A549 (cell line): ENCODE measurements at regions not wholly inside any gene's neighbourhood (a gene's known extent, or its start where the extent isn't known, plus 50 kb on each side); places are given as distances from the start of the nearest gene placed in this dataset.

Experiments
- ATAC-seq, 2 experiments: fragments of 200-7000 bp in 1 of 2; fragments of >200 bp in 1 of 2; cut with Nextera tagmentation in 1 of 2; cut with Tn5 transposase in 1 of 2; 3 replicates each; pipeline versions ENCODE4 v1.8.0 to v1.9.1; 2018 to 2020; ENCODE audit warnings: mild to moderate bottlenecking in 1 of 2, moderate library complexity in 1 of 2
- CTCF ChIA-PET: fragments of 300-600 bp; sonication (Branson Sonifier 250); formaldehyde crosslinking; extraction: SDS; loops from one replicate; lab custom pipeline; 2021; ENCODE audit warnings: antibody characterized with exemption, inconsistent platforms; lab: Yijun Ruan, JAX
- POLR2A ChIA-PET: fragments of 350-600 bp; formaldehyde crosslinking; extraction: SDS; loops from one replicate; lab custom pipeline; 2021; ENCODE audit warnings: antibody characterized with exemption, inconsistent platforms; lab: Yijun Ruan, JAX
- DNase-seq, 2 experiments: peaks; one replicate each; pipeline versions ENCODE4 v3.0.0 to v3.0.0-alpha.2; 2011 to 2016; ENCODE audit warnings: low read depth in 1 of 2, low spot score in 1 of 2
- FAIRE-seq: peaks from 2 replicates; lab custom pipeline; 2011; peaks lifted over from hg19 to GRCh38; lab: Jason Lieb, UNC
- H3K27ac ChIP-seq, 2 experiments: fragments of >200 bp; sonication (Bioruptor Twin); formaldehyde crosslinking; 3 replicates each; pipeline ENCODE4 v1.5.1; 2016 to 2017
- H3K4me1 ChIP-seq: fragments of >200 bp; sonication (Bioruptor Twin); formaldehyde crosslinking; 3 replicates; pipeline ENCODE4 v1.6.1; 2016
- H3K4me2 ChIP-seq: fragments of >200 bp; sonication (Bioruptor Twin); formaldehyde crosslinking; 3 replicates; pipeline ENCODE4 v1.6.1; 2016
- H3K4me3 ChIP-seq: fragments of >200 bp; sonication (Bioruptor Twin); formaldehyde crosslinking; 3 replicates; pipeline ENCODE4 v1.5.1; 2016
- H3K9me3 ChIP-seq: fragments of >200 bp; sonication (Bioruptor Twin); formaldehyde crosslinking; 3 replicates; pipeline ENCODE4 v1.6.1; 2016
- ATOH8 ChIP-seq: fragments of 250-450 bp; sonication (Bioruptor Pico); IDR thresholded peaks from 2 replicates; pipeline ENCODE4 v1.5.0; 2020; ENCODE audit warnings: low read depth, mild to moderate bottlenecking, moderate library complexity
- BCL3 ChIP-seq: fragments of >200 bp; sonication (Bioruptor Twin); formaldehyde crosslinking; IDR thresholded peaks from 3 replicates; pipeline ENCODE4 v1.6.1; 2016
- CBX2 ChIP-seq: fragments of 200-600 bp; sonication (generic); IDR thresholded peaks from 2 replicates; pipeline ENCODE4 v1.6.1; 2016; ENCODE audit warnings: low read depth, mild to moderate bottlenecking, borderline replicate concordance
- CEBPB ChIP-seq, 2 experiments: fragments of >200 bp in 1 of 2; sonication (Bioruptor Twin) in 1 of 2; formaldehyde crosslinking in 1 of 2; IDR thresholded peaks; 2 replicates each; pipeline ENCODE4 v1.6.1; 2012 to 2016
- CHD2 ChIP-seq: fragments of 150-350 bp; IDR thresholded peaks from 2 replicates; pipeline ENCODE4 v1.6.1; 2014; ENCODE audit warnings: low read length; ENCODE audit not compliant: partially characterized antibody
- CHD4 ChIP-seq: fragments of 200-600 bp; sonication (generic); IDR thresholded peaks from 2 replicates; pipeline ENCODE4 v1.6.1; 2016; ENCODE audit warnings: antibody characterized with exemption, mild to moderate bottlenecking, borderline replicate concordance
- CTCF ChIP-seq: fragments of >200 bp; sonication (Bioruptor Twin); formaldehyde crosslinking; IDR thresholded peaks from 3 replicates; pipeline ENCODE4 v1.5.1; 2016
- E2F6 ChIP-seq: IDR thresholded peaks from 2 replicates; pipeline ENCODE4 v1.6.1; 2012; ENCODE audit warnings: low read depth, borderline replicate concordance
- HDAC2 ChIP-seq: fragments of 200-600 bp; sonication (generic); IDR thresholded peaks from 2 replicates; pipeline ENCODE4 v1.6.1; 2016
- HMGXB4 ChIP-seq: fragments of 250-450 bp; sonication (Bioruptor Pico); IDR thresholded peaks from 2 replicates; pipeline ENCODE4 v1.5.0; 2021; ENCODE audit warnings: mild to moderate bottlenecking, moderate library complexity, borderline replicate concordance
- KDM5A ChIP-seq: fragments of 200-600 bp; sonication (generic); IDR thresholded peaks from 2 replicates; pipeline ENCODE4 v1.6.1; 2016; ENCODE audit warnings: antibody characterized with exemption, mild to moderate bottlenecking
- MAX ChIP-seq: IDR thresholded peaks from 2 replicates; pipeline ENCODE4 v1.6.1; 2012
- MYC ChIP-seq: IDR thresholded peaks from 2 replicates; pipeline ENCODE4 v1.6.1; 2012; ENCODE audit warnings: mild to moderate bottlenecking, inconsistent platforms, low read length, improper control_type of control experiment, borderline replicate concordance
- NFE2L2 ChIP-seq: fragments of 150-350 bp; conservative IDR thresholded peaks from 2 replicates; pipeline ENCODE4 v1.6.1; 2014; ENCODE audit warnings: low read length
- NPAS2 ChIP-seq: fragments of 250-450 bp; sonication (Bioruptor Pico); IDR thresholded peaks from 2 replicates; pipeline ENCODE4 v1.8.0; 2022; ENCODE audit warnings: mild to moderate bottlenecking, moderate library complexity, borderline replicate concordance
- PBX3 ChIP-seq: IDR thresholded peaks from 2 replicates; pipeline ENCODE4 v1.6.1; 2012
- PHF8 ChIP-seq: fragments of 200-600 bp; sonication (generic); IDR thresholded peaks from 2 replicates; pipeline ENCODE4 v1.6.1; 2016; ENCODE audit warnings: low read depth, mild to moderate bottlenecking, antibody characterized with exemption, moderate library complexity, borderline replicate concordance
- POLR2AphosphoS2 ChIP-seq: conservative IDR thresholded peaks from 2 replicates; pipeline ENCODE4 v1.6.1; 2012; ENCODE audit warnings: low read length, improper control_type of control experiment, inconsistent platforms
- RAD21 ChIP-seq, 2 experiments: fragments of >200 bp in 1 of 2; sonication (Bioruptor Twin) in 1 of 2; formaldehyde crosslinking in 1 of 2; IDR thresholded peaks in 1 of 2; conservative IDR thresholded peaks in 1 of 2; 2 replicates in 1 of 2; 3 replicates in 1 of 2; pipeline ENCODE4 v1.6.1; 2012 to 2018; ENCODE audit warnings: inconsistent platforms in 1 of 2
- SMC3 ChIP-seq: fragments of >200 bp; sonication (Bioruptor Twin); formaldehyde crosslinking; IDR thresholded peaks from 3 replicates; pipeline ENCODE4 v1.6.1; 2018; ENCODE audit warnings: inconsistent platforms
- TFCP2L1 ChIP-seq: fragments of 250-450 bp; sonication (Bioruptor Pico); IDR thresholded peaks from 2 replicates; pipeline ENCODE4 v1.5.0; 2021; ENCODE audit warnings: mild to moderate bottlenecking
- WGBS: methylation state at CpG from one replicate; pipeline ENCODE4 v1.1.6; 2017; ENCODE audit errors: missing lambda C conversion rate; 5-methylcytosine and 5-hydroxymethylcytosine counted together

- ChIA-PET CTCF (interaction anchor here (0.5 kb wide), 1 partner anchor 125 kb away, joined by 4 read pairs; no protein-coding TSS in a partner anchor), POLR2A (no interaction called here)
- H3K9me3 ChIP-seq = no peaks in the 10 kb centered on the region
- no peak overlapping the region for H3K27ac ChIP-seq
- TF ChIP-seq CTCF = no peak
- DNase-seq (no peak), ATAC-seq (no peak), FAIRE-seq (no peak)
- no peaks in the 10 kb centered on the region for H3K4me1 ChIP-seq
- H3K4me3 ChIP-seq = no peak overlapping the region
- no peak overlapping the region for H3K4me2 ChIP-seq
- WGBS = 62% methylated on average over 5 of the region's 5 CpGs
These were observed 89.8 kb upstream of the CACNA2D3 start for GRCh38 chr3:54032598-54032997.

- ATAC-seq = no peak
- FAIRE-seq = no peak
These were observed 94.0 kb upstream of the CACNA2D3 start for GRCh38 chr3:54028372-54028771.

GRCh38 chr3:54026543-54026942, 95.8 kb upstream of the CACNA2D3 start:
- ATAC-seq (no peak), FAIRE-seq (no peak), DNase-seq (no peak)
- POLR2A ChIA-PET = no interaction called here
- WGBS = 22% methylated on average over 2 of the region's 2 CpGs
- TF ChIP-seq SMC3 (no peak), CHD2 (no peak), TFCP2L1 (CRISPR knock-in tag) (no peak), CBX2 (no peak), POLR2AphosphoS2 (no peak), CEBPB (IDR thresholded peaks at IDR 0.05) (no peak), KDM5A (no peak), PHF8 (no peak), NPAS2 (CRISPR knock-in tag) (no peak)
- H3K4me3 ChIP-seq = no peak overlapping the region
- H3K4me1 ChIP-seq = no peaks in the 10 kb centered on the region
- no peak overlapping the region for H3K4me2 ChIP-seq
- no peaks in the 10 kb centered on the region for H3K9me3 ChIP-seq
- H3K27ac ChIP-seq = no peak overlapping the region
- CTCF ChIA-PET = no interaction called here

More at GRCh38 chr3:54028372-54028771, 94.0 kb upstream of the CACNA2D3 start:
- no peak for TF ChIP-seq BCL3
- TF ChIP-seq, all 56 proteins: peak for 0
- Histone ChIP-seq H3K4me3 (no peak overlapping the region), H3K4me1 (no peaks in the 10 kb centered on the region), H3K27ac (no peak overlapping the region), H3K4me2 (no peak overlapping the region), H3K9me3 (no peaks in the 10 kb centered on the region)
- POLR2A ChIA-PET = no interaction called here
- CTCF ChIA-PET = interaction anchor here (0.9 kb wide), 1 partner anchor 653 kb away, joined by 3 read pairs; no protein-coding TSS in a partner anchor
- WGBS = 23% methylated on average over 5 of the region's 5 CpGs
- no peak for DNase-seq

GRCh38 chr3:54021071-54021470, 101.3 kb upstream of the CACNA2D3 start:
- H3K27ac ChIP-seq = no peak overlapping the region
- no peak for DNase-seq
- no peak for TF ChIP-seq CHD4
- TF ChIP-seq SMC3 = no peak
- no peak for TF ChIP-seq HMGXB4
- TF ChIP-seq PBX3 = no peak
- no peak for TF ChIP-seq RAD21 (conservative IDR thresholded peaks at IDR 0.05 in 1 of 2, IDR thresholded peaks at IDR 0.05 in 1 of 2)
- TF ChIP-seq NFE2L2 = no peak
- TF ChIP-seq HDAC2 = no peak
- TF ChIP-seq CBX2 = no peak
- TF ChIP-seq MAX = no peak
- no peak for TF ChIP-seq ATOH8
- no peak for TF ChIP-seq MYC
- no peak for TF ChIP-seq E2F6
- TF ChIP-seq, all 56 proteins: peak for 0
- Histone ChIP-seq H3K4me3 (no peak overlapping the region), H3K9me3 (no peaks in the 10 kb centered on the region; the same call in 2 of the 3 replicates), H3K4me2 (no peak overlapping the region), H3K4me1 (no peaks in the 10 kb centered on the region)
- ATAC-seq (no peak), FAIRE-seq (no peak)
- POLR2A ChIA-PET = no interaction called here
- CTCF ChIA-PET = no interaction called here
- 4% methylated on average over 3 of the region's 3 CpGs for WGBS
